ENCODE measurements at regions not wholly inside any gene's neighbourhood (a gene's known extent, or its start where the extent isn't known, plus 50 kb on each side); places are given as distances from the start of the nearest gene placed in this dataset.

- Histone ChIP-seq H3K27me3 (ENCODE audit: insufficient read depth, low read depth, severe bottlenecking) (no peaks in the 10 kb centered on the region), H3K9me3 (ENCODE audit: severe bottlenecking) (no peaks in the 10 kb centered on the region), H3K36me3 (no peaks in the 10 kb centered on the region), H3K4me3 (ENCODE audit: low read depth, low read length) (no peak overlapping the region), H3K27ac (no peak overlapping the region)
- no peak for TF ChIP-seq CTCF (IDR thresholded peaks at IDR 0.05; ENCODE audit: low read depth, low read length)
- DNase-seq = no peak
Measured at GRCh38 chr4:126614356-126614855, 1018.4 kb upstream of the INTU start.

DNA sequence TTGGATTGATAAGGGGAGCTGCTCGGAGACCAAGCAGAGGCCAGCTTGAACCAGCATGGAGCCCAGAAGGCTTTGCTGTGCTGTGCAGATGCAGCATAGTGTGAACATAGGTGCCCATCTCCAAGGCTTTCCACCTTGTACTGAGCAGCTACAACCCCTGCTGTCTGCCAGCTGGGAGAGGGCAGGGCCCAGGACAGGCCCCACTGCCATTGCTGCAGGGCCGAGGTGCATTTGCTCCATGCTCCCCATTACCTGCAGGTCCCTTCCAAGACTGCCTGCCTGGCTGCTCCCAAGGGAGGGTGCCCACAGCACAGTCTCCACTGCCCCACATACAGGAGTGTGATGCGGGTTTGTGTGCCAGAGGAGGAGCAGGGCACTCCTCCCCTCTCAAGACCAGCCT lies 1016.0 kb upstream of the INTU start:
- H3K9me3 ChIP-seq (ENCODE audit: severe bottlenecking) = no peaks in the 10 kb centered on the region
- no peaks in the 10 kb centered on the region for H3K27me3 ChIP-seq (ENCODE audit: insufficient read depth, low read depth, severe bottlenecking)
- TF ChIP-seq CTCF (IDR thresholded peaks at IDR 0.05; ENCODE audit: low read depth, low read length) = no peak
- H3K36me3 ChIP-seq = no peaks in the 10 kb centered on the region
- no peak for DNase-seq
- H3K4me3 ChIP-seq (ENCODE audit: low read depth, low read length) = no peak overlapping the region
- H3K27ac ChIP-seq = no peak overlapping the region

DNA sequence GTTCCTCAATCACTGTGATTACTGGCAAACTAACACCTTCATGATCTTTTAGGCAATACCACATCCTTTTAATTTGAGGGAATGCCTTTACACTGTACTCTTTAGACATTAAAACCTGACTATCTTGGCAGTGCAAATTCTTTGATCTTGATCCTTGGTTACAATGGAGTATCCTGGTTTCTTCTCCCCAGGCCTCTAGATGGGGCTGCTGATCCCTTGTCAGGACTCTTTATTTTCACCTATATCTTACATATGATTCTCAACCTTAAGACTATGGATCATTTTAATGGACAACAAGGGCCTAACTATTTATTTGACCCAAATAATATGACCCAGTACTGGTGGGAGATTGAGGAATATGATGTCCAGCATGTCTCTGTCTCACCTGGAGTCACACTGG lies 1005.5 kb upstream of the INTU start:
- Histone ChIP-seq H3K9me3 (ENCODE audit: severe bottlenecking) (no peaks in the 10 kb centered on the region), H3K36me3 (no peaks in the 10 kb centered on the region), H3K4me3 (ENCODE audit: low read depth, low read length) (no peak overlapping the region), H3K27ac (no peak overlapping the region), H3K27me3 (ENCODE audit: insufficient read depth, low read depth, severe bottlenecking) (no peaks in the 10 kb centered on the region)
- TF ChIP-seq CTCF (IDR thresholded peaks at IDR 0.05; ENCODE audit: low read depth, low read length) = peak; percentile 62
- DNase-seq = peak; percentile 39

GRCh38 chr4:126628933-126629332 lies 1003.8 kb upstream of the INTU start:
- H3K4me3 ChIP-seq (ENCODE audit: low read depth, low read length) = no peak overlapping the region
- no peaks in the 10 kb centered on the region for H3K9me3 ChIP-seq (ENCODE audit: severe bottlenecking)
- no peak for TF ChIP-seq CTCF (IDR thresholded peaks at IDR 0.05; ENCODE audit: low read depth, low read length)
- H3K27me3 ChIP-seq (ENCODE audit: insufficient read depth, low read depth, severe bottlenecking) = no peaks in the 10 kb centered on the region
- H3K36me3 ChIP-seq = no peaks in the 10 kb centered on the region
- no peak overlapping the region for H3K27ac ChIP-seq
- DNase-seq = no peak

GRCh38 chr4:126630230-126630629 lies 1002.5 kb upstream of the INTU start:
- Histone ChIP-seq H3K27ac (no peak overlapping the region), H3K36me3 (no peaks in the 10 kb centered on the region), H3K9me3 (ENCODE audit: severe bottlenecking) (no peaks in the 10 kb centered on the region), H3K27me3 (ENCODE audit: insufficient read depth, low read depth, severe bottlenecking) (no peaks in the 10 kb centered on the region), H3K4me3 (ENCODE audit: low read depth, low read length) (no peak overlapping the region)
- TF ChIP-seq CTCF (IDR thresholded peaks at IDR 0.05; ENCODE audit: low read depth, low read length) = no peak
- DNase-seq = no peak

GRCh38 chr4:126633306-126633705 lies 999.5 kb upstream of the INTU start:
- no peaks in the 10 kb centered on the region for H3K36me3 ChIP-seq
- no peaks in the 10 kb centered on the region for H3K9me3 ChIP-seq (ENCODE audit: severe bottlenecking)
- no peak overlapping the region for H3K4me3 ChIP-seq (ENCODE audit: low read depth, low read length)
- no peak for DNase-seq
- H3K27ac ChIP-seq = no peak overlapping the region
- no peak for TF ChIP-seq CTCF (IDR thresholded peaks at IDR 0.05; ENCODE audit: low read depth, low read length)
- no peaks in the 10 kb centered on the region for H3K27me3 ChIP-seq (ENCODE audit: insufficient read depth, low read depth, severe bottlenecking)
